ENCODE measurements at regions not wholly inside any gene's neighbourhood (a gene's known extent, or its start where the extent isn't known, plus 50 kb on each side); places are given as distances from the start of the nearest gene placed in this dataset.

DNA sequence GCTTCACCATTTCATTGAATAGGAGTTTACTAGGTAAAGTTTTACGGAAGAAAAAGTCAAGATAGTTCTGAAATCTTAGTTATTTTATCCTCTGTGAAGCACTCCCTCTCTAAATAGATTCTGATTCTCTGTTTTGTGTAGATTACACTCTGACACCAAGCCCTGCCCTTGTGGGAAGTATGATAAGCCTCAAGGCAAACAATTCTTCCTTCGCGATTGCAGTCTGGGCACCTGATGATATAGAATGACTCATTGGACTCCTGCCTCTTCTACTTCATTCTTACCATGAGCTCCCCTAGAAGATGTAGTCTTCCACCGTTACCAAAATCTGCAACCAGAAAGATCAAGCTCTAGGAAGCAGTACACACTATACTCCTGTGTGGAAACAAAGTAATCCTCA is 626.9 kb upstream of the PTGER4 start:
- TF ChIP-seq, protein P1, sequence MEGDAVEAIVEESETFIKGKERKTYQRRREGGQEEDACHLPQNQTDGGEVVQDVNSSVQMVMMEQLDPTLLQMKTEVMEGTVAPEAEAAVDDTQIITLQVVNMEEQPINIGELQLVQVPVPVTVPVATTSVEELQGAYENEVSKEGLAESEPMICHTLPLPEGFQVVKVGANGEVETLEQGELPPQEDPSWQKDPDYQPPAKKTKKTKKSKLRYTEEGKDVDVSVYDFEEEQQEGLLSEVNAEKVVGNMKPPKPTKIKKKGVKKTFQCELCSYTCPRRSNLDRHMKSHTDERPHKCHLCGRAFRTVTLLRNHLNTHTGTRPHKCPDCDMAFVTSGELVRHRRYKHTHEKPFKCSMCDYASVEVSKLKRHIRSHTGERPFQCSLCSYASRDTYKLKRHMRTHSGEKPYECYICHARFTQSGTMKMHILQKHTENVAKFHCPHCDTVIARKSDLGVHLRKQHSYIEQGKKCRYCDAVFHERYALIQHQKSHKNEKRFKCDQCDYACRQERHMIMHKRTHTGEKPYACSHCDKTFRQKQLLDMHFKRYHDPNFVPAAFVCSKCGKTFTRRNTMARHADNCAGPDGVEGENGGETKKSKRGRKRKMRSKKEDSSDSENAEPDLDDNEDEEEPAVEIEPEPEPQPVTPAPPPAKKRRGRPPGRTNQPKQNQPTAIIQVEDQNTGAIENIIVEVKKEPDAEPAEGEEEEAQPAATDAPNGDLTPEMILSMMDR (IDR thresholded peaks at IDR 0.05; ENCODE audit: low read depth, low read length), result no peak
- TF ChIP-seq EZH2phosphoT487 (IDR thresholded peaks at IDR 0.05; ENCODE audit: low read depth), result no peak
- Histone ChIP-seq H2AFZ (ENCODE audit: low read depth, low read length) (no peak overlapping the region), H3K27me3 (ENCODE audit: low read depth, low read length) (no peaks in the 10 kb centered on the region), H3K4me3 (ENCODE audit: low read length) (no peak overlapping the region), H3K4me1 (ENCODE audit: low read length) (no peaks in the 10 kb centered on the region), H3K9me3 (ENCODE audit: insufficient read depth, low read length) (no peaks in the 10 kb centered on the region; the same call in 1 of the 2 replicates), H3K27ac (ENCODE audit: low read length) (no peak overlapping the region), H4K20me1 (ENCODE audit: insufficient read depth, low read length) (no peaks in the 10 kb centered on the region), H3K4me2 (ENCODE audit: low read length) (no peak overlapping the region), H3K36me3 (replicated peaks; ENCODE audit: low read depth, low read length) (no peaks in the 10 kb centered on the region), H3K79me2 (ENCODE audit: low read length) (no peaks in the 10 kb centered on the region), H3K9ac (ENCODE audit: low read length) (no peak overlapping the region)

DNA sequence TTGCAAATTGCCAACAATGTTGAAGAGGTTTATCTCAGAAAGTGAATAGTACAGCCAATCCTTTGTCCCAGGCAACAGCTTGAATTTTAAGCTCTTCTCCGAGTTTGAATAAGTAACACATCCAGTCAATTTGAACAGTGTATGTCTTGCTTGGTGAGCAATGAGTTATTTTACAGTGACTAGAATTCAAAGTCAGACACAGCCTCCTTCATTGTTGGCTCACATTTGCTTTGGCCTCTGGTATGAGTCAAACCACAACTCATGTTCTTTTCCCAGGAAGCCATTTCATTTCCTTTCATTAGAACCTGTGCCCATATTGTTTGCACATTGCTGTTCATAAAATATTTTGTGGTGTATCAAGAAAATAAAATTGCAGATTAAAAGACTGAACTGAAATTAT is 622.0 kb upstream of the DAB2 start:
- H3K4me1 ChIP-seq (ENCODE audit: low read length), result no peaks in the 10 kb centered on the region; the same call in 1 of the 2 replicates
- no peak overlapping the region for H2AFZ ChIP-seq (ENCODE audit: low read depth, low read length)
- no peaks in the 10 kb centered on the region for H3K9me3 ChIP-seq (ENCODE audit: insufficient read depth, low read length)
- no peak overlapping the region for H3K4me2 ChIP-seq (ENCODE audit: low read length)
- H3K27ac ChIP-seq (ENCODE audit: low read length), result no peak overlapping the region
- TF ChIP-seq EZH2phosphoT487 (IDR thresholded peaks at IDR 0.05; ENCODE audit: low read depth), result no peak
- TF ChIP-seq, protein P1 (IDR thresholded peaks at IDR 0.05; ENCODE audit: low read depth, low read length), result no peak
- no peaks in the 10 kb centered on the region for H3K27me3 ChIP-seq (ENCODE audit: low read depth, low read length)
- no peak overlapping the region for H3K9ac ChIP-seq (ENCODE audit: low read length)
- no peaks in the 10 kb centered on the region for H3K79me2 ChIP-seq (ENCODE audit: low read length)
- H4K20me1 ChIP-seq (ENCODE audit: insufficient read depth, low read length), result no peaks in the 10 kb centered on the region
- H3K4me3 ChIP-seq (ENCODE audit: low read length), result no peak overlapping the region
- H3K36me3 ChIP-seq (replicated peaks; ENCODE audit: low read depth, low read length), result no peaks in the 10 kb centered on the region

DNA sequence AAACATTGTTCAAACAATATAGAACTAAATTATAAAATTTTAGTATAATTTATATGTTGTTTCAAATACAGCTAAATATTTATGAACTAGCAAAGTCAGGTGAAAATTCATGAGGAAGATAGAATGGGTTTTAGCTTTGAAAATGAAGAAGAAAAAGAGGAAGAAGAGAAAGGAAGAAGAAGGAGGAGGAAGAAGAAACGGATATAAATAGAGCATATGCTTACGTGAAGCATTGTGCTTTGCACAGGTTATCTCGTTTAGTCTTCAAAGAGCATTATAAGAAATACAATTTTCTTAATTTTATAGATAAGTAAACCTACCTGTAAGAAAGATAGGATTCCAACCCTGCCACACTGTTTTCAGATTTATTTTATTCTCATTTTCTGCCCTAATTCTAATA is 620.6 kb upstream of the DAB2 start:
- H3K4me3 ChIP-seq (ENCODE audit: low read length), result no peak overlapping the region
- H3K79me2 ChIP-seq (ENCODE audit: low read length), result no peaks in the 10 kb centered on the region
- H3K9ac ChIP-seq (ENCODE audit: low read length), result no peak overlapping the region
- H4K20me1 ChIP-seq (ENCODE audit: insufficient read depth, low read length), result no peaks in the 10 kb centered on the region
- no peak overlapping the region for H3K27ac ChIP-seq (ENCODE audit: low read length)
- H3K27me3 ChIP-seq (ENCODE audit: low read depth, low read length), result no peaks in the 10 kb centered on the region
- no peaks in the 10 kb centered on the region; the same call in 1 of the 2 replicates for H3K4me1 ChIP-seq (ENCODE audit: low read length)
- no peak overlapping the region for H3K4me2 ChIP-seq (ENCODE audit: low read length)
- H3K9me3 ChIP-seq (ENCODE audit: insufficient read depth, low read length), result no peaks in the 10 kb centered on the region
- H3K36me3 ChIP-seq (replicated peaks; ENCODE audit: low read depth, low read length), result no peaks in the 10 kb centered on the region
- no peak overlapping the region for H2AFZ ChIP-seq (ENCODE audit: low read depth, low read length)
- TF ChIP-seq, protein P1 (IDR thresholded peaks at IDR 0.05; ENCODE audit: low read depth, low read length), result no peak
- no peak for TF ChIP-seq EZH2phosphoT487 (IDR thresholded peaks at IDR 0.05; ENCODE audit: low read depth)

- Histone ChIP-seq H4K20me1 (ENCODE audit: insufficient read depth, low read length) (no peaks in the 10 kb centered on the region), H3K4me3 (ENCODE audit: low read length) (no peak overlapping the region), H3K36me3 (replicated peaks; ENCODE audit: low read depth, low read length) (no peaks in the 10 kb centered on the region), H3K79me2 (ENCODE audit: low read length) (no peaks in the 10 kb centered on the region), H3K4me2 (ENCODE audit: low read length) (no peak overlapping the region), H3K27me3 (ENCODE audit: low read depth, low read length) (no peaks in the 10 kb centered on the region), H3K9ac (ENCODE audit: low read length) (no peak overlapping the region), H2AFZ (ENCODE audit: low read depth, low read length) (no peak overlapping the region), H3K4me1 (ENCODE audit: low read length) (no peaks in the 10 kb centered on the region; the same call in 1 of the 2 replicates), H3K9me3 (ENCODE audit: insufficient read depth, low read length) (no peaks in the 10 kb centered on the region), H3K27ac (ENCODE audit: low read length) (no peak overlapping the region)
- no peak for TF ChIP-seq EZH2phosphoT487 (IDR thresholded peaks at IDR 0.05; ENCODE audit: low read depth)
These were observed 619.1 kb upstream of the DAB2 start for GRCh38 chr5:40043916-40044315.

- no peaks in the 10 kb centered on the region for H3K27me3 ChIP-seq (ENCODE audit: low read depth, low read length)
- no peaks in the 10 kb centered on the region for H3K79me2 ChIP-seq (ENCODE audit: low read length)
- no peaks in the 10 kb centered on the region; the same call in 1 of the 2 replicates for H3K4me1 ChIP-seq (ENCODE audit: low read length)
- no peaks in the 10 kb centered on the region for H4K20me1 ChIP-seq (ENCODE audit: insufficient read depth, low read length)
- no peaks in the 10 kb centered on the region for H3K36me3 ChIP-seq (replicated peaks; ENCODE audit: low read depth, low read length)
- H3K4me2 ChIP-seq (ENCODE audit: low read length), result no peak overlapping the region
- H3K9me3 ChIP-seq (ENCODE audit: insufficient read depth, low read length), result no peaks in the 10 kb centered on the region
- no peak overlapping the region for H3K9ac ChIP-seq (ENCODE audit: low read length)
- TF ChIP-seq, protein P1 (IDR thresholded peaks at IDR 0.05; ENCODE audit: low read depth, low read length), result no peak
- no peak for TF ChIP-seq EZH2phosphoT487 (IDR thresholded peaks at IDR 0.05; ENCODE audit: low read depth)
- no peak overlapping the region for H3K4me3 ChIP-seq (ENCODE audit: low read length)
- no peak overlapping the region for H3K27ac ChIP-seq (ENCODE audit: low read length)
- H2AFZ ChIP-seq (ENCODE audit: low read depth, low read length), result no peak overlapping the region
These were observed 616.7 kb upstream of the DAB2 start for GRCh38 chr5:40041452-40041851.

Data from OCI-LY3 (cell line).